GM18511 (cell line): ENCODE measurements at regions not wholly inside any gene's neighbourhood (a gene's known extent, or its start where the extent isn't known, plus 50 kb on each side); places are given as distances from the start of the nearest gene placed in this dataset.
"Not testable (repeated sequence)": the region's sequence is repeated elsewhere in the genome, so short reads cannot be mapped to it uniquely, and the experiment has no call there.

Experiments used
- ATAC-seq: cut with Tn5 transposase; IDR thresholded peaks from one replicate; pipeline ENCODE4 v1.9.1; 2021; ENCODE audit warnings: mild to moderate bottlenecking, moderate library complexity; ENCODE audit not compliant: unreplicated experiment

GRCh38 chr6:19892260-19892659 lies 55.1 kb downstream of the ID4 start:
- ATAC-seq: no peak

- no peak for ATAC-seq
These were observed 58.9 kb downstream of the ID4 start for GRCh38 chr6:19895866-19896692.

GRCh38 chr6:19896693-19897010 lies 59.5 kb downstream of the ID4 start:
- ATAC-seq: no peak

- no peak for ATAC-seq
These were observed 61.1 kb downstream of the ID4 start for GRCh38 chr6:19898141-19898740.

- no peak for ATAC-seq
These were observed 65.0 kb downstream of the ID4 start for GRCh38 chr6:19902201-19902600.

- ATAC-seq: not testable (repeated sequence)
These were observed 67.2 kb downstream of the ID4 start for GRCh38 chr6:19904408-19904807.

GRCh38 chr6:19905584-19905983 lies 68.4 kb downstream of the ID4 start:
- no peak for ATAC-seq

GRCh38 chr6:19906171-19906570 lies 69.0 kb downstream of the ID4 start:
- ATAC-seq: no peak

GRCh38 chr6:19911223-19911622 lies 74.1 kb downstream of the ID4 start:
- no peak for ATAC-seq

- ATAC-seq: no peak
These were observed 81.3 kb downstream of the ID4 start for GRCh38 chr6:19918436-19918835.

GRCh38 chr6:19921786-19922185 lies 84.6 kb downstream of the ID4 start:
- no peak for ATAC-seq

GRCh38 chr6:19925533-19925932 lies 88.4 kb downstream of the ID4 start:
- ATAC-seq: peak; percentile 84

- no peak for ATAC-seq
These were observed 91.3 kb downstream of the ID4 start for GRCh38 chr6:19928461-19928860.

- ATAC-seq: no peak
These were observed 92.1 kb downstream of the ID4 start for GRCh38 chr6:19929312-19929711.

GRCh38 chr6:19934996-19935591 lies 97.9 kb downstream of the ID4 start:
- no peak for ATAC-seq

- ATAC-seq: not testable (repeated sequence)
These were observed 102.2 kb downstream of the ID4 start for GRCh38 chr6:19939321-19939720.

- ATAC-seq: not testable (repeated sequence)
These were observed 102.8 kb downstream of the ID4 start for GRCh38 chr6:19939926-19940325.

- no peak for ATAC-seq
These were observed 105.9 kb downstream of the ID4 start for GRCh38 chr6:19943042-19943441.

- ATAC-seq: no peak
These were observed 108.7 kb downstream of the ID4 start for GRCh38 chr6:19945843-19946358.

- no peak for ATAC-seq
These were observed 112.0 kb downstream of the ID4 start for GRCh38 chr6:19949155-19949554.

- ATAC-seq: no peak
These were observed 126.9 kb downstream of the ID4 start for GRCh38 chr6:19964115-19964514.

- no peak for ATAC-seq
These were observed 131.0 kb downstream of the ID4 start for GRCh38 chr6:19968201-19968600.
